GM23338 (cell line): ENCODE measurements at regions not wholly inside any gene's neighbourhood (a gene's known extent, or its start where the extent isn't known, plus 50 kb on each side); places are given as distances from the start of the nearest gene placed in this dataset.

Experiments
- ATAC-seq: fragments of 200-7000 bp; cut with Tn5 transposase; 3 replicates; pipeline ENCODE4 v1.9.1; 2020
- DNase-seq: peaks from one replicate; pipeline ENCODE4 v3.0.0-alpha.2; 2015; ENCODE audit warnings: low spot score
- H2AFZ ChIP-seq: fragments of 200-600 bp; sonication (generic); 2 replicates; pipeline ENCODE4 v1.8.0; 2016; ENCODE audit warnings: antibody characterized with exemption, mild to moderate bottlenecking, moderate library complexity
- H3F3A ChIP-seq: fragments of 200-600 bp; sonication (generic); replicated peaks from 2 replicates; pipeline ENCODE4 v1.8.0; 2017; ENCODE audit warnings: antibody characterized with exemption, mixed run types, low read depth
- H3K27ac ChIP-seq: fragments of 200-600 bp; sonication (generic); 2 replicates; pipeline ENCODE4 v1.6.1; 2016; ENCODE audit warnings: low read depth
- H3K27me3 ChIP-seq: fragments of 200-600 bp; sonication (generic); 2 replicates; pipeline ENCODE4 v1.8.0; 2016; ENCODE audit warnings: mild to moderate bottlenecking, mixed run types, moderate library complexity; ENCODE audit not compliant: insufficient read depth
- H3K36me3 ChIP-seq: fragments of 200-600 bp; sonication (generic); 2 replicates; pipeline ENCODE4 v1.8.0; 2016; ENCODE audit warnings: mild to moderate bottlenecking; ENCODE audit not compliant: insufficient read depth
- H3K4me1 ChIP-seq: fragments of 200-600 bp; sonication (generic); 2 replicates; pipeline ENCODE4 v1.8.0; 2016; ENCODE audit warnings: mild to moderate bottlenecking, moderate library complexity; ENCODE audit not compliant: insufficient read depth
- H3K4me2 ChIP-seq: fragments of 200-600 bp; sonication (generic); 2 replicates; pipeline ENCODE4 v1.7.1; 2017; ENCODE audit warnings: mixed run types
- H3K4me3 ChIP-seq: fragments of 200-600 bp; sonication (generic); 2 replicates; pipeline ENCODE4 v1.6.1; 2016; ENCODE audit warnings: mixed run types
- H3K79me2 ChIP-seq: fragments of 200-600 bp; sonication (generic); replicated peaks from 2 replicates; pipeline ENCODE4 v1.8.0; 2017; ENCODE audit warnings: mild to moderate bottlenecking; ENCODE audit not compliant: insufficient read depth
- H3K9me2 ChIP-seq: fragments of 200-600 bp; sonication (generic); 2 replicates; pipeline ENCODE4 v1.8.0; 2017; ENCODE audit not compliant: insufficient read depth
- H4K20me1 ChIP-seq: fragments of 200-600 bp; sonication (generic); replicated peaks from 2 replicates; pipeline ENCODE4 v1.8.0; 2017; ENCODE audit warnings: mild to moderate bottlenecking; ENCODE audit not compliant: insufficient read depth
- H3K27ac Mint-ChIP-seq: 2 replicates; pipeline ENCODE4 v1.8.0; 2020; ENCODE audit warnings: inconsistent platforms, mild to moderate bottlenecking, moderate library complexity, mixed read lengths
- H3K27me3 Mint-ChIP-seq: 3 replicates; pipeline ENCODE4 v1.8.0; 2022; ENCODE audit warnings: low read depth, mild to moderate bottlenecking, moderate library complexity, mixed read lengths, inconsistent platforms; ENCODE audit not compliant: insufficient read depth, poor library complexity
- H3K36me3 Mint-ChIP-seq: 3 replicates; pipeline ENCODE4 v1.8.0; 2021; ENCODE audit warnings: low read depth, mild to moderate bottlenecking, inconsistent platforms, moderate library complexity, mixed read lengths
- H3K4me1 Mint-ChIP-seq: 3 replicates; pipeline ENCODE4 v1.8.0; 2020; ENCODE audit warnings: mild to moderate bottlenecking, inconsistent platforms, mixed read lengths
- H3K4me3 Mint-ChIP-seq: 3 replicates; pipeline ENCODE4 v1.8.0; 2021; ENCODE audit warnings: moderate library complexity, mild to moderate bottlenecking, inconsistent platforms, mixed read lengths
- H3K9me3 Mint-ChIP-seq: 3 replicates; pipeline ENCODE4 v1.8.0; 2020; ENCODE audit warnings: moderate library complexity, mild to moderate bottlenecking, inconsistent platforms, mixed read lengths
- CREB1 ChIP-seq: fragments of 250-450 bp; sonication (Bioruptor Pico); IDR thresholded peaks from 2 replicates; pipeline ENCODE4 v1.5.0; 2020; ENCODE audit warnings: low read depth, mild to moderate bottlenecking, moderate library complexity
- CTCF ChIP-seq, 2 experiments: fragments of 200-600 bp in 1 of 2; sonication (generic) in 1 of 2; conservative IDR thresholded peaks; 2 replicates each; pipeline versions ENCODE4 v1.5.1 to v1.6.1; 2016 to 2017; ENCODE audit warnings: antibody characterized with exemption in 2 of 2, low read depth in 2 of 2, mild to moderate bottlenecking in 2 of 2, moderate library complexity in 1 of 2
- EZH2 ChIP-seq: fragments of 200-600 bp; sonication (generic); IDR thresholded peaks from one replicate; pipeline ENCODE4 v1.8.0; 2017; ENCODE audit warnings: antibody characterized with exemption, mild to moderate bottlenecking, low read depth; ENCODE audit not compliant: unreplicated experiment
- JUNB ChIP-seq: IDR thresholded peaks from one replicate; pipeline ENCODE4 v1.6.1; 2016; ENCODE audit warnings: antibody characterized with exemption; ENCODE audit not compliant: unreplicated experiment
- NANOG ChIP-seq: IDR thresholded peaks from 2 replicates; pipeline ENCODE4 v1.6.1; 2016; ENCODE audit warnings: antibody characterized with exemption, borderline replicate concordance
- REST ChIP-seq: IDR thresholded peaks from one replicate; pipeline ENCODE4 v1.6.1; 2018; ENCODE audit warnings: antibody characterized with exemption; ENCODE audit not compliant: unreplicated experiment
- STAT1 ChIP-seq: IDR thresholded peaks from one replicate; pipeline ENCODE4 v1.6.1; 2016; ENCODE audit warnings: antibody characterized with exemption; ENCODE audit not compliant: unreplicated experiment
- ZNF114 ChIP-seq: fragments of 250-450 bp; sonication (Bioruptor Pico); IDR thresholded peaks from 2 replicates; pipeline ENCODE4 v1.5.0; 2020; ENCODE audit warnings: mild to moderate bottlenecking, moderate library complexity
- ZNF331 ChIP-seq: fragments of 250-450 bp; sonication (Bioruptor Pico); IDR thresholded peaks from 2 replicates; pipeline ENCODE4 v1.5.0; 2020; ENCODE audit warnings: low read depth, mild to moderate bottlenecking, moderate library complexity
- TF ChIP-seq, protein P1 (sequence below): fragments of 250-450 bp; sonication (Bioruptor Pico); IDR thresholded peaks from 2 replicates; pipeline ENCODE4 v1.5.0; 2020; ENCODE audit warnings: mild to moderate bottlenecking, moderate library complexity

GRCh38 chr10:125264757-125265578, 104.6 kb upstream of the CTBP2 start (continued):
- TF ChIP-seq, protein P1, sequence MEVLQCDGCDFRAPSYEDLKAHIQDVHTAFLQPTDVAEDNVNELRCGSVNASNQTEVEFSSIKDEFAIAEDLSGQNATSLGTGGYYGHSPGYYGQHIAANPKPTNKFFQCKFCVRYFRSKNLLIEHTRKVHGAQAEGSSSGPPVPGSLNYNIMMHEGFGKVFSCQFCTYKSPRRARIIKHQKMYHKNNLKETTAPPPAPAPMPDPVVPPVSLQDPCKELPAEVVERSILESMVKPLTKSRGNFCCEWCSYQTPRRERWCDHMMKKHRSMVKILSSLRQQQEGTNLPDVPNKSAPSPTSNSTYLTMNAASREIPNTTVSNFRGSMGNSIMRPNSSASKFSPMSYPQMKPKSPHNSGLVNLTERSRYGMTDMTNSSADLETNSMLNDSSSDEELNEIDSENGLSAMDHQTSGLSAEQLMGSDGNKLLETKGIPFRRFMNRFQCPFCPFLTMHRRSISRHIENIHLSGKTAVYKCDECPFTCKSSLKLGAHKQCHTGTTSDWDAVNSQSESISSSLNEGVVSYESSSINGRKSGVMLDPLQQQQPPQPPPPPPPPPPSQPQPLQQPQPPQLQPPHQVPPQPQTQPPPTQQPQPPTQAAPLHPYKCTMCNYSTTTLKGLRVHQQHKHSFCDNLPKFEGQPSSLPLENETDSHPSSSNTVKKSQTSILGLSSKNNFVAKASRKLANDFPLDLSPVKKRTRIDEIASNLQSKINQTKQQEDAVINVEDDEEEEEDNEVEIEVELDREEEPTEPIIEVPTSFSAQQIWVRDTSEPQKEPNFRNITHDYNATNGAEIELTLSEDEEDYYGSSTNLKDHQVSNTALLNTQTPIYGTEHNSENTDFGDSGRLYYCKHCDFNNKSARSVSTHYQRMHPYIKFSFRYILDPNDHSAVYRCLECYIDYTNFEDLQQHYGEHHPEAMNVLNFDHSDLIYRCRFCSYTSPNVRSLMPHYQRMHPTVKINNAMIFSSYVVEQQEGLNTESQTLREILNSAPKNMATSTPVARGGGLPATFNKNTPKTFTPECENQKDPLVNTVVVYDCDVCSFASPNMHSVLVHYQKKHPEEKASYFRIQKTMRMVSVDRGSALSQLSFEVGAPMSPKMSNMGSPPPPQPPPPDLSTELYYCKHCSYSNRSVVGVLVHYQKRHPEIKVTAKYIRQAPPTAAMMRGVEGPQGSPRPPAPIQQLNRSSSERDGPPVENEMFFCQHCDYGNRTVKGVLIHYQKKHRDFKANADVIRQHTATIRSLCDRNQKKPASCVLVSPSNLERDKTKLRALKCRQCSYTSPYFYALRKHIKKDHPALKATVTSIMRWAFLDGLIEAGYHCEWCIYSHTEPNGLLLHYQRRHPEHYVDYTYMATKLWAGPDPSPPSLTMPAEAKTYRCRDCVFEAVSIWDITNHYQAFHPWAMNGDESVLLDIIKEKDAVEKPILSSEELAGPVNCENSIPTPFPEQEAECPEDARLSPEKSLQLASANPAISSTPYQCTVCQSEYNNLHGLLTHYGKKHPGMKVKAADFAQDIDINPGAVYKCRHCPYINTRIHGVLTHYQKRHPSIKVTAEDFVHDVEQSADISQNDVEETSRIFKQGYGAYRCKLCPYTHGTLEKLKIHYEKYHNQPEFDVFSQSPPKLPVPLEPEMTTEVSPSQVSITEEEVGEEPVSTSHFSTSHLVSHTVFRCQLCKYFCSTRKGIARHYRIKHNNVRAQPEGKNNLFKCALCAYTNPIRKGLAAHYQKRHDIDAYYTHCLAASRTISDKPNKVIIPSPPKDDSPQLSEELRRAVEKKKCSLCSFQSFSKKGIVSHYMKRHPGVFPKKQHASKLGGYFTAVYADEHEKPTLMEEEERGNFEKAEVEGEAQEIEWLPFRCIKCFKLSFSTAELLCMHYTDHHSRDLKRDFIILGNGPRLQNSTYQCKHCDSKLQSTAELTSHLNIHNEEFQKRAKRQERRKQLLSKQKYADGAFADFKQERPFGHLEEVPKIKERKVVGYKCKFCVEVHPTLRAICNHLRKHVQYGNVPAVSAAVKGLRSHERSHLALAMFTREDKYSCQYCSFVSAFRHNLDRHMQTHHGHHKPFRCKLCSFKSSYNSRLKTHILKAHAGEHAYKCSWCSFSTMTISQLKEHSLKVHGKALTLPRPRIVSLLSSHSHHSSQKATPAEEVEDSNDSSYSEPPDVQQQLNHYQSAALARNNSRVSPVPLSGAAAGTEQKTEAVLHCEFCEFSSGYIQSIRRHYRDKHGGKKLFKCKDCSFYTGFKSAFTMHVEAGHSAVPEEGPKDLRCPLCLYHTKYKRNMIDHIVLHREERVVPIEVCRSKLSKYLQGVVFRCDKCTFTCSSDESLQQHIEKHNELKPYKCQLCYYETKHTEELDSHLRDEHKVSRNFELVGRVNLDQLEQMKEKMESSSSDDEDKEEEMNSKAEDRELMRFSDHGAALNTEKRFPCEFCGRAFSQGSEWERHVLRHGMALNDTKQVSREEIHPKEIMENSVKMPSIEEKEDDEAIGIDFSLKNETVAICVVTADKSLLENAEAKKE (CRISPR knock-in tag): no peak
- TF ChIP-seq ZNF331 (CRISPR knock-in tag): no peak
- TF ChIP-seq STAT1: no peak

GRCh38 chr10:125264091-125264490, 103.7 kb upstream of the CTBP2 start:
- Histone ChIP-seq H2AFZ (no peak overlapping the region), H3K4me1 (no peaks in the 10 kb centered on the region), H4K20me1 (no peaks in the 10 kb centered on the region), H3K4me3 (no peak overlapping the region), H3K27ac (no peak overlapping the region), H3K9me2 (no peaks in the 10 kb centered on the region; the same call in 1 of the 2 replicates), H3F3A (no peaks in the 10 kb centered on the region), H3K4me2 (no peak overlapping the region), H3K27me3 (no peaks in the 10 kb centered on the region), H3K79me2 (no peaks in the 10 kb centered on the region), H3K36me3 (no peaks in the 10 kb centered on the region)
- ATAC-seq (no peak), DNase-seq (no peak)
- Mint-ChIP-seq H3K27ac (no peak overlapping the region), H3K36me3 (no peaks in the 10 kb centered on the region), H3K4me3 (no peak overlapping the region), H3K4me1 (peaks cover 6% of the 10 kb centered on the region; the same call in 1 of the 3 replicates), H3K27me3 (peaks cover 4% of the 10 kb centered on the region), H3K9me3 (no peaks in the 10 kb centered on the region; the same call in 2 of the 3 replicates)
- TF ChIP-seq REST (no peak), EZH2 (no peak), STAT1 (no peak), JUNB (no peak), CREB1 (CRISPR knock-in tag) (no peak), CTCF (conservative IDR thresholded peaks at IDR 0.05; ENCODE audit: low read depth in 2 of 2) (no peak), NANOG (no peak), ZNF114 (CRISPR knock-in tag) (no peak)
